A673 (cell line): ENCODE measurements at regions not wholly inside any gene's neighbourhood (a gene's known extent, or its start where the extent isn't known, plus 50 kb on each side); places are given as distances from the start of the nearest gene placed in this dataset.

Source experiments
- BruUV-seq: library from RNA; stranded (reverse); fragments of 400-500 nt; replicated peaks from 2 replicates; lab custom pipeline; 2021; lab: Mats Ljungman, UMichigan
- CTCF ChIA-PET: fragments of 300-600 bp; sonication (Branson Sonifier 250); formaldehyde crosslinking; loops from one replicate; lab custom pipeline; 2022; ENCODE audit warnings: antibody characterized with exemption; lab: Charles Lee
- POLR2A ChIA-PET: fragments of 300-600 bp; sonication (Branson Sonifier 250); formaldehyde crosslinking; loops from one replicate; lab custom pipeline; 2022; ENCODE audit warnings: antibody characterized with exemption; ENCODE audit not compliant: low non-redundant PET; lab: Charles Lee
- DNase-seq: peaks from one replicate; pipeline ENCODE4 v3.0.0-alpha.2; 2015; ENCODE audit warnings: low spot score
- H3K27ac ChIP-seq: fragments of 200-600 bp; sonication (generic); 2 replicates; pipeline ENCODE4 v1.5.1; 2016; ENCODE audit warnings: mixed run types, low read depth, mild to moderate bottlenecking, mixed read lengths, antibody characterized with exemption, low read length; ENCODE audit not compliant: poor library complexity, severe bottlenecking
- H3K27me3 ChIP-seq: fragments of 200-600 bp; sonication (generic); replicated peaks from 2 replicates; pipeline ENCODE4 v1.6.1; 2017; ENCODE audit warnings: mixed run types, low read depth, mild to moderate bottlenecking, mixed read lengths, antibody characterized with exemption, low read length; ENCODE audit not compliant: insufficient read depth, poor library complexity
- H3K36me3 ChIP-seq: fragments of 200-600 bp; sonication (generic); 2 replicates; pipeline ENCODE4 v1.6.1; 2016; ENCODE audit warnings: mixed run types, mild to moderate bottlenecking, mixed read lengths, antibody characterized with exemption, low read length; ENCODE audit not compliant: insufficient read depth, poor library complexity, severe bottlenecking
- H3K4me1 ChIP-seq: fragments of 200-600 bp; sonication (generic); 2 replicates; pipeline ENCODE4 v1.6.1; 2017; ENCODE audit warnings: mixed run types, mild to moderate bottlenecking, mixed read lengths, antibody characterized with exemption, low read length; ENCODE audit not compliant: insufficient read depth, poor library complexity, severe bottlenecking
- H3K4me3 ChIP-seq: fragments of 200-600 bp; sonication (generic); 2 replicates; pipeline ENCODE4 v1.5.1; 2016; ENCODE audit warnings: low read depth, mixed run types, mild to moderate bottlenecking, mixed read lengths, low read length; ENCODE audit not compliant: poor library complexity, severe bottlenecking
- H3K9me3 ChIP-seq: fragments of 200-600 bp; sonication (generic); 2 replicates; pipeline ENCODE4 v1.6.1; 2016; ENCODE audit warnings: mixed run types, low read depth, mild to moderate bottlenecking, mixed read lengths, antibody characterized with exemption, low read length; ENCODE audit not compliant: poor library complexity, severe bottlenecking
- EZH2 ChIP-seq: fragments of 200-600 bp; sonication (generic); IDR thresholded peaks from 2 replicates; pipeline ENCODE4 v1.6.1; 2017; ENCODE audit warnings: borderline replicate concordance, low read depth, mild to moderate bottlenecking, mixed read lengths, antibody characterized with exemption, low read length; ENCODE audit not compliant: poor library complexity, severe bottlenecking
- intact Hi-C: fragments of 100-400 bp; cut with micrococcal nuclease; formaldehyde crosslinking; loops from one replicate; pipeline ENCODE4 v1.10.0; 2022; ENCODE audit not compliant: unreplicated experiment
- TF ChIP-seq, protein P1 (sequence below): fragments of 300-800, 200-600 bp; sonication (generic); conservative IDR thresholded peaks from 2 replicates; pipeline ENCODE4 v1.5.1; 2017; ENCODE audit warnings: low read depth, mild to moderate bottlenecking, antibody characterized with exemption, low read length, moderate library complexity, mixed read lengths

- Histone ChIP-seq H3K27ac (no peak overlapping the region), H3K9me3 (no peaks in the 10 kb centered on the region), H3K27me3 (peaks cover 15% of the 10 kb centered on the region), H3K36me3 (no peaks in the 10 kb centered on the region), H3K4me3 (no peak overlapping the region), H3K4me1 (no peaks in the 10 kb centered on the region)
- no TSS peak for BruUV-seq
- POLR2A ChIA-PET, result interaction anchor here (0.6 kb wide), 1 partner anchor 75 kb away, joined by 16 read pairs; no protein-coding TSS in a partner anchor
- no peak for DNase-seq
- CTCF ChIA-PET, result no interaction called here
- no peak for TF ChIP-seq EZH2
- TF ChIP-seq, protein P1, sequence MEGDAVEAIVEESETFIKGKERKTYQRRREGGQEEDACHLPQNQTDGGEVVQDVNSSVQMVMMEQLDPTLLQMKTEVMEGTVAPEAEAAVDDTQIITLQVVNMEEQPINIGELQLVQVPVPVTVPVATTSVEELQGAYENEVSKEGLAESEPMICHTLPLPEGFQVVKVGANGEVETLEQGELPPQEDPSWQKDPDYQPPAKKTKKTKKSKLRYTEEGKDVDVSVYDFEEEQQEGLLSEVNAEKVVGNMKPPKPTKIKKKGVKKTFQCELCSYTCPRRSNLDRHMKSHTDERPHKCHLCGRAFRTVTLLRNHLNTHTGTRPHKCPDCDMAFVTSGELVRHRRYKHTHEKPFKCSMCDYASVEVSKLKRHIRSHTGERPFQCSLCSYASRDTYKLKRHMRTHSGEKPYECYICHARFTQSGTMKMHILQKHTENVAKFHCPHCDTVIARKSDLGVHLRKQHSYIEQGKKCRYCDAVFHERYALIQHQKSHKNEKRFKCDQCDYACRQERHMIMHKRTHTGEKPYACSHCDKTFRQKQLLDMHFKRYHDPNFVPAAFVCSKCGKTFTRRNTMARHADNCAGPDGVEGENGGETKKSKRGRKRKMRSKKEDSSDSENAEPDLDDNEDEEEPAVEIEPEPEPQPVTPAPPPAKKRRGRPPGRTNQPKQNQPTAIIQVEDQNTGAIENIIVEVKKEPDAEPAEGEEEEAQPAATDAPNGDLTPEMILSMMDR, result no peak
- intact Hi-C loops, result no loop called here
Observed at GRCh38 chr4:170278460-170278859, 188.7 kb upstream of the AADAT start.

GRCh38 chr4:170274616-170275015 is 184.9 kb upstream of the AADAT start:
- ChIA-PET CTCF (no interaction called here), POLR2A (no interaction called here)
- intact Hi-C loops, result no loop called here
- Histone ChIP-seq H3K4me1 (no peaks in the 10 kb centered on the region), H3K9me3 (no peaks in the 10 kb centered on the region), H3K36me3 (no peaks in the 10 kb centered on the region), H3K27ac (no peak overlapping the region), H3K4me3 (no peak overlapping the region), H3K27me3 (peaks cover 26% of the 10 kb centered on the region)
- BruUV-seq, result no TSS peak
- no peak for DNase-seq
- no peak for TF ChIP-seq EZH2
- TF ChIP-seq, protein P1, result no peak

DNA sequence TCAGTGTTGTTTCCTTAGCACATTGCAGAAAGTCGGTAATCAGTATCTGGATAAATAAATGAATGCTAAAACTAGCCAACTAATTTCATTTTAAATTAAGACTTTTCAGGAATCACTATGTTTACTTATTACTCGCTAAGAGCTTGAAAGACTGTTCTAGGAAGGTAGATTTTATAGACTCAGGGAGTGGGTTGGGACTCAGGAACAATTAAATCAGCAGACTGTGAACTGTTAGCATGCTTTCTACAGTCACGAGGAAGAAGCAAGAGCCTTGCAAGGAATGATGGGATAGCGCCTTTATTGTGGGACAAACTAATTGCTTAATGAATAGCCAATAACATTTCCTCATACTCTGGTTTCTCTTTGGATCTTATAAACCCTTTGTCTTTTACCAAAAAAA is 183.2 kb upstream of the AADAT start:
- Histone ChIP-seq H3K4me3 (no peak overlapping the region), H3K27me3 (peaks cover 26% of the 10 kb centered on the region), H3K4me1 (no peaks in the 10 kb centered on the region), H3K36me3 (no peaks in the 10 kb centered on the region), H3K9me3 (no peaks in the 10 kb centered on the region), H3K27ac (no peak overlapping the region)
- TF ChIP-seq EZH2, result no peak
- TF ChIP-seq, protein P1, result no peak
- POLR2A ChIA-PET, result no interaction called here
- intact Hi-C loops, result no loop called here
- no peak for DNase-seq
- no TSS peak for BruUV-seq
- CTCF ChIA-PET, result no interaction called here
